ENCODE measurements at regions not wholly inside any gene's neighbourhood (a gene's known extent, or its start where the extent isn't known, plus 50 kb on each side); places are given as distances from the start of the nearest gene placed in this dataset.

DNA sequence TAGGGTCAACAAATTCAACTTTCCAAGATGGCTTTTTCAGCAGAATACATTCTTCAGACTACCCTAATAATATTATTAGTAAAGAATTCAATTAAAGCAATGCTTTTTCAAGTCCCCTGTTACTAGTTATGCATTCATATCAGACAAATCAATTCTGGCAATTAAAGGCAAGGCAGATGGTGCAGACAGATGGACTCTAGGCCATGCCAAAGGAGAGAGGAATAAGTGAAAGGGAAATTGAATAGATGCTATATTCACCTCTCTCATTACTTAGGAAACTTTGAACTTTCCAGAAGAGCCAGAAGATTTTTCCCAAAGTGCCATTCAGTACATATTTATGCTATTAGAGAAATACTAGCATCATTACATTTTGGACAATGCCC lies 487.7 kb upstream of the RASGRP1 start:
- no peak for DNase-seq

GRCh38 chr15:39053480-39053879 lies 488.9 kb upstream of the RASGRP1 start:
- DNase-seq, result no peak

GRCh38 chr15:39054128-39054732 lies 489.6 kb upstream of the RASGRP1 start:
- no peak for DNase-seq

GRCh38 chr15:39056357-39056756 lies 491.7 kb upstream of the RASGRP1 start:
- no peak for DNase-seq

GRCh38 chr15:39058351-39059131 lies 493.9 kb upstream of the RASGRP1 start:
- no peak for DNase-seq

DNA sequence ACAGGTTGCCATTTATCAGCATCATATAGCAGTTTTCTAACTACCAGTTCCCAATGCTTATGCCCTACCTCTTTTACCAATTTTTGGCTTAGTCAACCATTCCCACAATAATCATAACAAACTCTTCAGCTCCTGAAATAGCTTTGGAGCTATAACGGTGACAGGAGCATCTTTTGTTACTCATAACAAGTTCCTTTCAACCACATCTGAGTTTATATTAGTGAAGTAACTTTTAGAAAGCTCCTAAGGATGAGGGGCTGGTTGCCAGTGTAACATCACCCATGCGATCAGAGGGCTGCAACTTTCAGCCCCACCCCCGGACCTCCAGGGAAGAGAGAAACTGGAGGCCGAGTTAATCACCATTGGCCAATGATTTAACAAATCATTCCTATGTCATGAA lies 495.3 kb upstream of the RASGRP1 start:
- no peak for DNase-seq

- no peak for DNase-seq
Observed at GRCh38 chr15:39061952-39062464, 497.4 kb upstream of the RASGRP1 start.

GRCh38 chr15:39066677-39067076 lies 502.1 kb upstream of the RASGRP1 start:
- no peak for DNase-seq

DNA sequence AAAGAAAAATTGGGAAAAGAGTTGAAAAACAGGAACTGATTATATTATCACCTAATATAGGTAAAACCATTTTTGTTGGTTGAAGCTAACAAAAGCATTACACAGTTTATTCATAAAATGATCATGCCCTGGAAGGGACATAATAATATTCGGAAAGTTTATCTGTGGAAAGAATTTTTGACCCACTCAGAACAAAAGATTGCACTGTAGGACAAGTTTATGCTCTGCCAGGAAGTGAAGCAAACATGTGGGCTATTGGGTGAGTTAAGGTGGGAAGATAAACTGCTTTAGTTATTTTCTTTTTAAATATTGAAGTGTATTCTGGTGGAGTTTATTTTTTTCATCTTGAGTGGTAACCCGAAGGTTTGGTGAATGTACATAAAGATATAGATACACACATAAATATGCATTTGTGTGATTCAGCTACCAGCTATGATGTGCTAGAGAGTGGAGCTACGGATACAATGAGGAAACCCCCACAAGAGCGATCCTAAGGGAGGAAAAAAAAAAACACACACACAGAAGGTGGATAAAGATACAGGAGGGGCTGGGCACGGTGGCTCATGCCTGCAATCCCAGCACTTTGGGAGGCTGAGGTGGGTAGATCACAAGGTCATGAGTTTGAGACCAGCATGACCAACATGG lies 506.4 kb upstream of the THBS1 start:
- no peak for DNase-seq

DNA sequence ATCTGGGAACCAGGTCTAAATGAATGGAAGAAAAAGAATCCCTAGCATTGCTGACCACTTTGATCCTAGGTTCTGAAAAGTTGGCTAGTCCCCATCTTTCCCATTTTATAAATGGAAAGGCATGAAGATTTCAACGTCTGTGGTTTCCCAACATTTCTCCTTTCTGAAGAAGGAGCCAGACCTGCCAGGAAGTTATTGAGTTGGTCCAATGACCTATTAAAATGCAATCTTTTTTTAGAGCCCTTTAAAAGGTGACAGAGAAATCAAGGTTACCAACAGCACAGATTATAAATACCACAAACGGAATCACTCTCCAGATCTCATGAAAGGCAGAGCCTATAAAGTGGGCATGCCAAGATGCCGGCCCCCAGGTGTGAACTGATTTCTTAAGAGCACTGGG lies 505.6 kb upstream of the THBS1 start:
- no peak for DNase-seq

DNA sequence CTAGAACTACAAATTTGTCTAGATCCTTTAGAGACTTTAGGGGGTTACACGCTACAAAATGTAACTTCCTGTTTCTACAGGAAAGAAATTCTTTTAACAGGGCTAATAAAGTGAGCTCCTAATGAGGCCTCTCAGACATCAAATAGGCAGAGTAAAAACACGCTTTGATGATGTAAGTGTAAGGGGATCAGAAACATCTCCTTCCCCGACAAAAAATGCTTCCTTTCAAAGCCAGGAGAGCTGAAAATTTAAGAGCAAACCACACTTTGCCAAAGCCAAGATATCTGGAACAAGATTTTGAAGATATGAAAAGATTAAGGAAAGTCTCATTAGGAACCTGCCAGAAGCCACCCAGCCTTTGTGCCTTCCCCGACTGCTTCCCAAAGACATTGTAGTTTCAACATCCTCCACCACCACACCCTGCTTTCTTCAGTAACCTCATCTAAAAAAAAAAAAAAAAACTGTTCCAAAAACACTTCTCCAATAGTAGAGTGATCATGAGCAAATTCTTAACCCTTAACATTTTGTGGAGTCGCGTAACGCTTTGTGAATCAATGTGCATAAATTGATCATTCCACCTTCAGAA lies 505.0 kb upstream of the THBS1 start:
- no peak for DNase-seq

DNA sequence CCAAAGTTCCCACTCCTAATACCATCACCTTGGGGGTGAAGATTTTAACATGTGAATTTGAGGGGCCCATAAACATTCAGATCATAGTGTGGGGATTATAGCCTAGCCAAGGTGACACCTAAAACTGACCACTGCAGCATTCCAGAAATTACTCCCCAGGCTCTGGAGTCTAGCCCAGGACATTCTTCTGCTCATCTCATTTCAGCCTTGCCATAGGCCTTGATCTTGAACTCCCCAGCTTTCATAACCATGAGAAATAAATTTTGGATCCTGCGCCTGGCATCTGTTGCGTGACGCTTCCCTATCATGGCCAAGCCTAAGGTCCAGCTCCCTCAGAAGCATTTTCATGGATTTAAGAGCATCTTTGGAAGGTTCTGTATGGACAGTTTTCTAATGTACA lies 502.9 kb upstream of the THBS1 start:
- no peak for DNase-seq

DNA sequence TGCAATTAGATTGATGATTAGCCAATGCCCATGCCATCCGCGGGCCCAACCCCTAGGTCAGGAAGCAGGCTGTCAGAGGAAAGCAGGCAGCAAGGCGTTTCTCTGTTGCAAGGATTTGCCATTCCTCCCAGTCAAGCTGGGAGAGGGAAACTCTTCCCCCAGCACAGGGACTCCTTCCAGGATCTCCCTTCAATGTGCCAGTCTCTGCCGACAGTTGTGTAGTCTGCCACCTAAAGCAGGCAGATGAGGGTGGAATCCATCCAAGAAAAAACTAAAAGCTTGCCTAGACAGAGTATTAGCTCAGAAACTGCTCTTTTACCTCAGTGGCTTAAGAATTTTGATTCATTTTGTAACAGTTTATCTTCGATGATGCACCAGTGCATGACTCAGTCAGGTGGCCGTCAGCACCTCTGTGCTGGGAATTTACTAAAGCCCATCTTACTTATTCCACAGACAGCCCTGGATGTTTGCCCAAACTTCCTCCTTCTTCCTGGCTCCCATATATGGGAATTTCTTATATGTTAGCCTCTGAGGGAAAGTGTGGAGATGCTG lies 501.5 kb upstream of the THBS1 start:
- DNase-seq, result no peak

DNA sequence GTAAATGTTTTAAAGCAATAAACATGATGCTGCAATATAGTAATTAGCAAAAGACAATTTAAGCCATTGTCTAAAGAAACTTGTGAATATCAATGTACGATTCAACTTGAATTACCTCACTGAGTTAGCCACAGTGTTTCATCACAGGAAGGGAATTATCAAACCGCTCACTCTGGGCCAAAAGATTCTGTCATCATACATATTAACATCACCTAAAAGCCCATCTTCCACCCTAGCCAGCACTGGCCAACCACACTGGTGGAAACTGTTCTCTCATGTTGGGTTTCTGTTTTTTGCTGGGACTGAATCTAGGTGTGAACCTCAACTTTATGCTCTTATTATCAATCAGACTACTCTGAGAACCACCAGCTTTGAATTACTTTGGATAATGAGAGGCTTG lies 497.7 kb upstream of the THBS1 start:
- no peak for DNase-seq

GRCh38 chr15:39084674-39085530 lies 496.0 kb upstream of the THBS1 start:
- DNase-seq, result no peak

DNA sequence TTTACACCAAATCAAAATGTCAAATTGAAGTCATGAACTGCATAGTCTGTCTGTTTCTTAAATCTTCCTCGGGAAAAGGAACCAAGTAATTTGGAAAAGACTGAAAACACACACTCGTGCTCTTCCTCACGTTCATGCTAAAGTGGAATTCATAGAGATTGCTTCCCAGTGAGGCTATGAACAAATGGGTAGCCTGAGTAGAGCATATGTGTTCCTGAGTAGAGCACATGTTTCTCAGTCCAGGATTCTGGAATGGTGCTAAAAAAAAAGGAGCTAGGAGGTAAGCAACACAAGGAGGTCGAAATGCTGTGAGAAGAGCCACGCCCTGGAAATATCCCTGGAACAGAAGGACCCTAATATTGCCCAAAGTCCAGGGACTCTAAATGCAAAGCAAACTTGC lies 494.2 kb upstream of the THBS1 start:
- DNase-seq, result no peak

DNA sequence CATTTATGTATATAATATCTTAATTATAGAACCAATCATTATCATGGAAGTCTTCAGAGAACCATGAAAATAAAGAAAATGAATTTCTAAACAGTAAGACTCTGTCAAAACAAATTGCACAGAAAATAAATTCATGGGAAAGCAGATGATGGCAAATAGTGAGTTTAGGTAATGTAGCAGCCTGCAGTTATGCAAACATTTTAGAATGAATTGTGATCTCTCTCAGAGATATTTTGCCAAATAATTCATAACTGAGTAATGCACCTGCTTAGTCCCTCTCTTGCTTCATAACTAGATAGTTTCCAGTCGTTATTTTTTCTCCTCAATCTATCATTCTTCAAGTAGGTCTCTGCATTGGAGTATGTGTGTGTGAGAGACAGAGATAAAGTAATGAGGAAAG lies 492.7 kb upstream of the THBS1 start:
- DNase-seq, result no peak

- no peak for DNase-seq
Observed at GRCh38 chr15:39092354-39092753, 488.5 kb upstream of the THBS1 start.

GRCh38 chr15:39092761-39093160 lies 488.1 kb upstream of the THBS1 start:
- no peak for DNase-seq

DNA sequence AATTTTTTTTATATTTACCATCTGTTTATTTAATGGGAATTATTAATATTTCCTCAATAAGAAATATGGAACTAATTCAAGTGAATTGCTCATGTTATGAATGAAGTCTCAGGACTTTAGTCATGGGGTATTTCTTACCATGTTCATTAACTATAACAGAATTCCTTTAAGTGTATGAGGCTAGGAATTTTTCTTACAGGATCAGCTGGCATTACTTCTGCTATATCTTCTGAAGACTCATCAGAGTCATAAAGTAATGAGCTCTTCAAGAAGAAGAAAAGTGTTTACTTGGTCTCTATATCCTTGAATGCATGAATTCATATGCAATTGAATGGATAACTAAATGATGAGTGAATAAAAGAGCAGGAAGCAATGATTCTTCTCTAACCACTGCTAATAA lies 486.8 kb upstream of the THBS1 start:
- no peak for DNase-seq

- DNase-seq, result no peak
Observed at GRCh38 chr15:39095218-39095879, 485.5 kb upstream of the THBS1 start.
